GM21529 (cell line): ENCODE measurements at regions not wholly inside any gene's neighbourhood (a gene's known extent, or its start where the extent isn't known, plus 50 kb on each side); places are given as distances from the start of the nearest gene placed in this dataset.
A peak's percentile ranks its signal among the peaks of the same experiment; 100 is the strongest.

Source experiments
- ATAC-seq: cut with Tn5 transposase; IDR thresholded peaks from one replicate; pipeline ENCODE4 v1.9.1; 2021; ENCODE audit not compliant: unreplicated experiment

GRCh38 chr5:37921452-37921851, 81.6 kb upstream of the GDNF start:
- no peak for ATAC-seq

- ATAC-seq, result no peak
Observed at GRCh38 chr5:37918424-37918823, 78.6 kb upstream of the GDNF start.

GRCh38 chr5:37916525-37916924, 76.7 kb upstream of the GDNF start:
- no peak for ATAC-seq

- ATAC-seq, result peak; percentile 82
Observed at GRCh38 chr5:37915097-37915736, 75.4 kb upstream of the GDNF start.

DNA sequence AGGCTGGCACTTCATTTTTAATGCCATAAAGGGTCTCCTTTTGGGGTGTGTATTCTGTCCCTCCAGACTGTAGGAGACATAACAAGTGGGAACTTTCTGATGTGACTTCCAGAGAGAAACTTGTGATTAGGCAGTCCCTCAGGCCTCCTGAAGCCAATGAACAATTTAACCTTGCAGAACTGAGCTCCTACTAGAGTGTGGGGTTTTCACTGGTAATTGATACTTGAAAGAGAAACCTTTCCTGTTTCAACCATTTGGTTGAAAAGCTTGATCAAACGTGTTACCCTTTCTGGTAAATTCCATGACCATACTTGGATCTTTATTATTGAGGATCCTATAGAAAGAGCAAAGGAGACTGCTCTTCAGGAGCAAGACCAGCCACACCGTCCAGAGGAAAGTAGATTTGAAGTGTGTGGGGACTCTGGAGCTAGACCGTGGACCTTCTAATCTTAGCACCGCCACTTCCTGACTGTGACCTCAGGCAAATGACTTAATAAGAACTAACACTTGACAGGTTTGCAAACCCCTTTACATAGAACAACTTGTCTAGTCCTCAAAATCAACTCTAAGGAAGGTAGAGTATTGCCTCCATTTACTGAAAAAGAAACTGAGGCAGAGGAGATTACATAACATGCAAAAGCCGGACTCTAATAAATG, 69.9 kb upstream of the GDNF start:
- ATAC-seq, result peak; percentile 84

- no peak for ATAC-seq
Observed at GRCh38 chr5:37906416-37906815, 66.6 kb upstream of the GDNF start.

GRCh38 chr5:37905230-37905629, 65.4 kb upstream of the GDNF start:
- no peak for ATAC-seq

DNA sequence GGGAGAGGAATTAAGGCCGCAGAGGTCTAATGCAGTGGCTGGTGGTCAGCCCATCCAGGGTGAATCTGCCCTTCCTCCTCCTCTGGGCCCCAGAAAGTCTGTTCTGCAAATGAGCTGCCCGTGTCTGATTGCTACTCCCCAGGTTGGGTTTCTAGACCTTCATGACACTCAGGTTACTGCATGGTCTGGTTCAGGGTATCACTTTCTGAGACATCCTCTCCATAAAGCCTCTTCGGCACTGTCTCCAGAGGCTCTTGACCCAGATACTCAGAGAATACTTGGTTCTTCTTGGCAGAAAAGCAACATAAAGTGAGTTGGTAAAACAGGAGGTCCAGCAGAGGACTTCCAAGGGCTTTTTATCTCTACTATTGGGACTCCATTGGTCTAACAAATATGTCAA, 62.5 kb upstream of the GDNF start:
- no peak for ATAC-seq

- ATAC-seq, result no peak
Observed at GRCh38 chr5:37900692-37901091, 60.9 kb upstream of the GDNF start.

DNA sequence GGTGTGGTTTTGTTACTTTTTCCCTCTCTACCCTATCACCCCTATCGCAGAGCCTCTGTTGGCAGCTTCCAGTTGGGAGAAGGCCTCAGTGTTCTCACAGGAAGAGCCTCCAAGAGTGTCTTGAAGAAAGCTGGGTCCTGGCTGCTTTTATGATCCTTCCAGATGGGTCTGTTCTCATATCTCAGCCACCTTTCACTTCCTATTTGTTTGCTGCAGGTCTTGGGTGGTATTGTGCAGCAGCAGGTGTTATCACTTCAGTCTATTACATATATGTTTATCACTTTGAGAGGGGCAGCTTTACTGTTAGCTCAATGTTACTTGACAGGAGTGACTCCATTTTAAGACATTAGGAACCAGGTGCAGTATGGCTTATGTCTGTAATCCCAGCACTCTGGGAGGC, 59.2 kb upstream of the GDNF start:
- ATAC-seq, result no peak

GRCh38 chr5:37896159-37896558, 56.3 kb upstream of the GDNF start:
- no peak for ATAC-seq

GRCh38 chr5:37893434-37894134, 53.7 kb upstream of the GDNF start:
- no peak for ATAC-seq

DNA sequence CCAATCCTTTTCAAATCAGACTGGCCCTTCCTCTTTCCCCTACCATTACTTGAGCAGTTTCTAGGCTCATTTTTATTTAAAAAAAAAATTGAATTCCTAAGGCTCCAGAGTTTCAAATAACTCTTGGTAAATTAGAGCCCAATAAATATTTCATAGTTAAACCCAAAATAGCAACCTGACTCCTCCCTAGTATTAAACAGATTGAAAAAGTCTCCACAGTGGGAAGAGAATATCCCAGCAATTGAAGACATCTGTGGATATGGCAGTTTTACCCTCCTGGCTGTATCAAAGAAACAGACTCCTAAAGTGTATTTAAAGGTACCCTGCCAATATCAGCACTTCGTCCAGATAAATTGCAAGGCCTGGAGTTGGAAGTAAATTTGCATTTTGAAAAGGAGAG, 52.7 kb upstream of the GDNF start:
- ATAC-seq, result no peak

GRCh38 chr5:37891832-37892231, 52.0 kb upstream of the GDNF start:
- no peak for ATAC-seq

GRCh38 chr5:37889612-37890317, 49.9 kb upstream of the GDNF start:
- no peak for ATAC-seq
